GM18520 (cell line): ENCODE measurements at regions not wholly inside any gene's neighbourhood (a gene's known extent, or its start where the extent isn't known, plus 50 kb on each side); places are given as distances from the start of the nearest gene placed in this dataset.
A peak's percentile ranks its signal among the peaks of the same experiment; 100 is the strongest.

Experiments used
- ATAC-seq: cut with Tn5 transposase; IDR thresholded peaks from one replicate; pipeline ENCODE4 v1.9.1; 2021; ENCODE audit not compliant: unreplicated experiment

DNA sequence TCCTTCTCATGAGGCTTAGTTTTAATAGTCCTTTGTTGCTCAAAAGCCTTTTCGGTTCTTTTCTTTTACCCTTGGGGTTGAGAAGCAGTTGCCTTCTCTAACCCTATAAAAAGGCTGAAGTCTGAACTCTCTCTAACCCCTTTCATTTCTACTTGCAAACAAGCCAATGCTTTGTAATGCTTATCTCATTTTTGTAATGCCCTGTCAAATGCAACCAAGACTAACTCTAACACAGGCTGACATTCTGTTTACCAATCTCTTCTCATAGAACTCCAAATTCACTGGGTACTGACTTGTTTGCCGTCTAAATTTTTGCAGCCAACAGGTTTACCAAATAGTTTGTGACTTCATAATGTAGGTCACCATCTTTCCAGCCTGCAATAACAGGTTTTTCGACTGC is 233.9 kb upstream of the SNX7 start:
- no peak for ATAC-seq

DNA sequence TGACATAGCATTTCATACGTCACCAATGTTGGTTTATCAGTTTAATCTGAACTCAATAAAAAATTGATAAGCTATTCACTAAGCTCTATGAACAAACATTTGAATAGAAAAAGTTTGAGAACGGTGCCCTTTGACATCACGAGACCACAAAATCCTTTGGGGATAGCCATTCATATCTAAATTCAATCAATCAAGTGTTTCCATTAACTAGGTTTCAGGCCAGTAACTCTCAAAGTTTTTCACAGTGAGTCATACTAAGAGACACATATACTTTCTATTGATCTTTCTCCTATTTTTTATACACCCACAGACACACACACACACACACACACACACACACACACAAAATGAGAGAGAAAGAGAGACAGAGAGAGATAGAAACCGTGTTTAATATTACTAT is 235.4 kb upstream of the SNX7 start:
- ATAC-seq = no peak

DNA sequence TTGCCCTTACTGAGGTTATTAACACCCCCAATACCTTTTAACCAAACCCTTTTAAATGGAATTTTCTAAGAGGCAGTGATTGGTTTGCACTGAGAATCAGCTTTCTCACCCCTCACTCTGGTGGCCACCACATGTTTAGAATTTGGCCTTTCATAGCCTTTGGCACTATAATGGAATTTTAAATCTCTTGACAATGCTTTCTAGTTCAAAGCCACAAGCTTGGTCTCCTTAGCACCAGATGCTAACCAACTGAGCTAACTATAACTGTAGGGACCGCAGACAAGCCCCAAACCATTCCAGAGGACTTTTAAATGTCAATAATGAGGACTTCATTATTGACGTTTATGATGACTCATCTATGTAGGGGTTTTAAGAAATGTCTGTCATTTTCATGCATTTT is 238.7 kb upstream of the SNX7 start:
- no peak for ATAC-seq

DNA sequence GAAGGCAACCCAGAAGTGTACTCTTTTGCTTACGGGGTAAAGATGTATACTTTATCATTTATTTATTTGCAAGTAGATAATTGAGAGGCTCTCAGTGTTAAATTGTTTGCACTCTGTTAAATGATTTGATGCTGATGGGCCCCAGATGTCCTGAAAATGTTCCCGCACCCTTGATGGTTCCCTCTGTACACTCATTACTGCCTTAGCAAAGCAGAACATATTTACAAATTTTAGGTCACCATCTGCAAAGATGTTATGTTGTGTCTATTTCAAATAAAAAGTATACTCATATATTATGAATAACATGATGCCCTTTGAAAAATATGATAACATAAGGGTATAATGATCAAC is 240.5 kb upstream of the SNX7 start:
- ATAC-seq = no peak

DNA sequence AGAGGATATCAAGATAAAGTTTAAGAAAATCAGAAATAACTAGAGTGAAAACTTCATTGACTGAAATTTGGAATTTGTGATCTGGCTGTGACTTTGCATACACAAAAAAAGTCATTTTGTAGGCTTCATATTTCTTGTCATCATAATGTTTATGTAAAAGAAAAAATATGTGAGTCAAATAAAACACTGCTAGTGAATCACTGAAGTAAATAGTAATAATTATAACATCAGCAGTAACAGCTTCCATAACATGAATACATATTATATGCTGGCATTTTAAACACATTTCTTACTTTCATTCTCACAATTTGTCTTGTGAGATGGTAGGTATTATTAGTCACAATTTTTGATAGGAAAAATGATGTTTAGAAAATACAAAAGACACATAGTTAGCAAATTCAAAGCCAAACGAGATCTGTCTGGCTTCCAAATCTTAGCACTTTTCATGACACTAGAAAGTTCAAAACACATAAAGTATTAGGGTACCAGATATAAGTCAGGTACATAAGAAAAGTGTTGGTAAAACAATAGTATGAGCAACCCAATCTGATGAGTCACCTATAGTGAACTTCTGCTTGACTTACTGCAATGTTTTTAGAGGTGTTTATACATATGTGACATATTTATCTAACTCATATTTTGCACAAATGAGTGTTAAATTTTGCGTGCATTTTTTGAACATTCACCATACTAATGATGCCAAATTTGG is 241.0 kb upstream of the SNX7 start:
- ATAC-seq = no peak

DNA sequence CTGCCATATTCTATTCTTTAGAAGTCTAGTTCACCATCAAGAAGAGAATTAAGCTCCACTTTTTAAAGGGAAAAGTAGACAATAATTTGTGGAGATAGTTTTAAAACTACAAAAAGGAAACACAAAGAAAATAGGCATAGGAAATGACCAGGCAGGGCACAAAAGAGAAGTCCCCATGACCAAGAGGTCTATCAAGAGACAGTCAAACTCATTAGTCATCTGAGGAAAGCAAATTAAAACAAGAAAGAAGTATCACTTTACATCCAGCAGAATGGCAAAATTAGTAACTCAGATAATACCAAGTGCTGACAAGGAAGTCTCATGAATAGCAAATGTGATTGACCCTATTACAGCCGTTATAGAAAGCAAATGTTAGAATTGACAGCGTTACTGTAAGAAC is 243.7 kb upstream of the SNX7 start:
- ATAC-seq = no peak

DNA sequence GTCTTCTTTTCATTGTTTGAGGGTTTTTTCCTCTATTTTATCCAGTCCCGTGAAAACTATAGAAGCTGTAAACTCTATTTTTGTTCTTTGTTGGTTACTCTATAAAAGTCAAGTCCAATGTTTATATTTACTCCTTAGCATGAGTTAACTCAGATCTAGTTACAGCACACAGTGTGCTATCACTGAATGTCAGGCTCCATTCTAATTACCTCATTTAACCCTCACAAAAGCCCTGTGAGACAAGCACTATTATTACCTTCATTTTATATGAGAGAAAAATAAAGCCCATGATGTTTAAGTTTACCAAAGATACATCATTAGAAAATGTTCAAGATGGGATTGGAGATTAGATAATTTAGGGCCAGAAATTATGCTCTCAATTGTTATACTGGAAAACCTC is 251.4 kb upstream of the SNX7 start:
- no peak for ATAC-seq

DNA sequence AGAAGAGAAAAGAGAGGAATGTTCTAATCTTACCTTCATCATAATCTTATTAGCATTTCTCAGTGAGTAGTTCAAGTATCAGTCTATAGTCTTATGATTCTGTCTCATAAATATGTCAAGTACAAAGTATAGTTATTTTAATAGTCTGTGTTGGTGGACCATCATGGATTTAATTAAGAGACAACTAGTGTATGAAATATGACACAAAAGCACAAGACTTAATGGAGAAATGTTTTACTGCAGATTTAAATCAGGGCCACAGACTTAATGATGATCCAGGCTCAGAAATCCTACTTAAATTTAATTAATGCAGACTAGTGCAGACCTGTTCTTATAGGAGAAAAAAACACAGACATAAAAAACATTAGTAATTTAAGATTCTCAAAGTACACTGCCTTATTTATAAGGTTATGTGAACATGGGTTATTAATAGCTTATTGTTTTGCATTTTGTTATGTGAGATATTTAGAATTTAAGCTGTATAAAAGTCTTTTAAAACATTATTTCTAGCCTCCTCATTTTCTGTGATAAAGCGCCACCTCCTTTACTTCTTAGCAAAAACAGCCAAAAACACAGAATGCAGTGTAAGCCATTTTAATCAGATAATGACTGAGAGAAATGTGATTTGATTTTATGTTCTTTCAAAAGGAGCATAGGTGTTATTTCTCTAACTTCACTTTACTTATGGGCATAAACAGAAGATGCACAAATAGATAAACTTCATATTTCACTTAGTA is 255.0 kb upstream of the SNX7 start:
- ATAC-seq = no peak

DNA sequence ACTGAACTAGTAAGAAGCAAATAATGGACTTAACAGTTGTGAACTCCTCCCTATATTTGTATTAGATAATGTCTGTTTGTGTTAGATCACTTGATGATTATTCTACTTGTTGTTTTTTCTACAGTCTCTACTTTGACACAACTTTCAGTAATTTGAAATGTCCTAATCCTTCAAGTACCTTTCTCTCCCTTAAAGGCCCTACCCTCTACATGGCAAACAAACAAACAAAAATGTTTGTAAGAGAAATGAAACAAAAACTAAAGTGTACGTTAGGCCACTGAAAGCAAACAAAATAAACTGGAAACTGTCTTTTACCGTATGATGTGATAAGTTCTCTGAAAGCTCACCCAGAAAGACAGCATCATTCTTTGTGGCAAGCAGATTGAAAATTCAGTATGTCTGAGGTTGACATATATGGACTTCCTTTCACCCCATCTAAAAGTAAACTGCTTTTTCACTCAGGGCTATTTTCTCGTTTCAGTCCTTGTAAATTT is 255.9 kb upstream of the SNX7 start:
- peak; percentile 68 for ATAC-seq

DNA sequence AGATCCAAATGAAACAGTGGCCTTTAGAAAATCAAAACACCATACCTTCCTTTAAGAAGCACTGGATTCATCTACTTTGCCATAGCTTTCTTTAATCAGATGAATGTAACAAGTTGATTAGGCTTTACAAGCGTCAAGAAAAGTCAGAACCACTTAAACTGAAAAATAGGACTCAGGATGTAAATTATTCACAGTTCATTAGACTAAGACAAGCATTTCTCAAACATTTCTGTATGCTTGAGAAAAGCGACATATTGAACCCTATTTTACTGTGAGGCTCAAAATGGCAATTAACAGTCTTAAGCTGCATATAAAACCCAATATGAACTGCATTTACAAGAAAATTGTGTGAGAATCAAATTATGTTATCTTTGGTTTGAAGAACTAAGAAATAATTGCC is 256.7 kb upstream of the SNX7 start:
- ATAC-seq = no peak

DNA sequence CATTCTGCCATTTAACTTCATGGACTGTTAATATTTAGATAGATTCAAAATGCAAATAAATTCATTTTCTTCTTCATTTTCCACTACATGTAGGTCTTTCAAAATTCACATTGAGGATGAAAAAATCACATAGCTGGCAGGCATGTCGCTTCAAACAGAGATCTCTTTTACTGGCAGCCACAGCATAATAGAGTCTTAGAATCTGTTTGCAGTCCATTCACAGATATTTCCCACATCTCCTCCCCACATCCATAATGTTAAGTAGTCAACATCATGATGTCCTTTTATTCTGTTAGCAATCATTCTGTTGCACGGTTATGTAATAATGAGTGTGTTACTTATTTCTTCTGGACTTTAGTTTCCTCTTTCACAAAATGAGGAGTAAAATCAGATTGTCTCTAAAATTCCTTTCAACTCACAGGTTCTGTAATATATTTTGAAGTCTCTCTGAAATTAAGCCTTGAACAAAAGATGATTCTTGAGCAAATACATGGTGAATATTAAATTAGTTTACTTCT is 257.5 kb upstream of the SNX7 start:
- no peak for ATAC-seq

DNA sequence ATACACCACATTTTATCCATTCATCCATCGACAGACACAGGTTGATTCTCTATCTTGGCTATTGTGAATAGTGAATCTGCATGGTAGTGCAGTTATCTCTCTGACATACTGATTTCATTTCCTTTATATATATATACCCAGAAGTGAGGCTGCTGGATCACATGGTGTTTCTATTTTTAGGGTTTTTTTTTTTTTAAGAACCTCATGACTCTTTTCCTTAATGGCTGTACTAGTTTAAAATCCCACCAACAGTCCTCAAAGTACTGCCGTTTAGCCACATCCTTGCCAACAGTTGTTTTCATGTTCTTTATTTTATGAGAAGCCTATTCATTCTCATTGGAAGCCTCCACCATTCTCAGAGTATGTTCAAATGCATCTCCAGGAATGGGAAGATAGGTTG is 258.7 kb upstream of the SNX7 start:
- ATAC-seq = no peak

DNA sequence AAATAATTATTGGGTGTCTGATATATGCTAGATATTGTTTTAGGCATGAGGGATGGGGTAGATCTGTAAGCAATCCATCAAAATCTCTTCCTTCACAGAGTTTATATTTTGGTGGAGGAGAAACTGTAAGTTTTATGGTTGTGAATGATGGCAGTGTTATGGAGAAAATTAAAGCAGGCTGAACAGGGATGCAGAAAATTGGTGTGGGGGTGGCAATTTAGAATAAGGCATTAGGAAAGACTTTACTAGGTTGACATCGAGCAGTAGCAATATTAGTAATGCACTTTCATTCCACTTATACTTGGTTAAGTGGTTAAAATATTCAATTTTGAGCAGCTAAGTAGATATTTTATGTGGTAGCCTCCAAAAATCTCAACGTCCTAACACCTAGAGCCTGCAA is 261.1 kb upstream of the SNX7 start:
- no peak for ATAC-seq

DNA sequence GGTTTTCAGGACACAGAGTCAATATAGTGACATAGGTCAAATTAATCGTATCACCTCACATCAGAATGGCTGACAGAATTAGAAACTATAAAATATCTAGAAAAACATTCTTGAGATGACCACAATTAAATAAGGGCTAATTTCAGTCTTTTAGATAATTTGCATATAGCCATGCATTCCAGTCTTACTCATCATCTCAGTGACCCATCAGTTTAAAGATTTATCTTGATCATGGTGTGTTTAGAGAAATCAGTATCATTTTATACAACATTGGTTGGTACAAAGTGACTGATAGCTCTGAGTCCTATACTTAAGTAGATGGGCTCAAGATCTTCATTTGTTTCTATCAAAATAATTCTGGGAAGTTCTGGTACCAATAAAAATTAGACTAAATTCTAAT is 262.3 kb upstream of the SNX7 start:
- no peak for ATAC-seq

DNA sequence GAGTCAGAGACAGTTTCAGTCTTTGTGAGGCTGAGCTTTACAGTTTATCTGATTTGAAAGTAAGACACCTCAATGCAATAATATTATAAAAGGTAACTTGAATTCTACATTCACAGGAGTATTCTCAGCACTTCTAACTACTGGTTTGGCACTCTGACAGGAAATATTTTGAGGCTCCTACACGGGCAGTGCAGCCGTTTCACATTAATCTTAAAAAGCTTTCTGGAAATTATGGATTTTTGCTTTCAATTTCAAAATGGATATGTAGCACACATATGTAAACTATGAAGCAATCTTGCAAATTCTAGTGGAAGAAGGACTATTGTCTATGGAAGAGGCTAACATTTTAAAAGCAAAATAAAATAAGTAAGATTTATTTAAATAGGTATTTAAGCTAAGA is 262.9 kb upstream of the SNX7 start:
- ATAC-seq = no peak

DNA sequence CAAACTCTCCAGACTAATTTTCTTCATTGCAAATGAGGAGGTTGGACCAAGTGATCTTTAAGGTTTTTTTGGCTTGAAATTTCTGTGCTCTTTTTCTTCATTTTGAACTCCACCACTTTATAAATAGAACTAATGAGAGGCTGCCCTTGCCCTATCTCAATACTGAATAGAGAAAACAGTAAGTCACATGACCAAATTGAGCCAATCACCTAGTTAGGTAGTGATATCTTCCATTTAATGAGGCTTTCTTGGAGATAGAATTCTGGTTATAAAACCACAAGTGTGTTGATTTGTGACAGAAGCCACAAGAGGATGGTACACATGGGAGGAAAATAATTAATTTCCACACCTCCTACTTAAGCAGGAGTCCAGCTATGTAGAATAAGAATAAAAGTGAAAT is 263.4 kb upstream of the SNX7 start:
- no peak for ATAC-seq

DNA sequence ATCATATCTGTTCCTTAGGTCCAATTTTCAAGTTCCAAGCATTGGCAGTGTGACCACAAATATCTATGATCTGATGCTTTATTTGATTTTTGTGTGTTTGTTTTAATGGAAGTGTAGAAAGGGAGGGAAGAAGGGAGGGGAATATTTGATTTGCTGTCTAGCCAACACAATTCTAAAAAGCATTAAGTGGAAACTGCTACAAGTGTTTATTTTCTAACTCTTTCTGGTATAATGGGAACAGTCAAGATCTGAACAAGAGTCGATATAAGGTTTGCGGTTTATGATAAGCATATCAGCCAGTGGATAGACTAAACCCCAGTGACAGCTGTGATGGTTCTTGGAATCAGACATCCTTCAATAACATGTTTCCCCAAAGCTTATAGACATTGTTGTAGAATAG is 267.8 kb upstream of the SNX7 start:
- no peak for ATAC-seq

DNA sequence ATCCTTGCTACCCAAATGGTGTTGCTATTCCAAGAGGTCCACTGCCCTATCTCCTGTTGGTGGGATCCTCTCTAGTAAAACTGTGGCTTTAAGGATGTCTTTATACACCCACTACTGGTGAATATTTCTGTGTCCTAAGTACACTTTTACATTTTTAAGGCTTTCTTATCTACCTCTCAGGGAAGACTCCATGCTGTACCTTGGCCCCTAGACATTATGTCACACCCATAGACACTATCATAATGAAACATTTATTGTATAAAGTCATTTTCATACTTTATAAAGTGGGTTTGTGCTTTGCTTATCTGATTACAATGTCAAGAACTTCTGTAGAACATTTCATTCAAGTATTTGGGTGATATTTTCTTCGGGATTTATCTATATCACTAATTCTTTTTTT is 270.3 kb upstream of the SNX7 start:
- no peak for ATAC-seq

DNA sequence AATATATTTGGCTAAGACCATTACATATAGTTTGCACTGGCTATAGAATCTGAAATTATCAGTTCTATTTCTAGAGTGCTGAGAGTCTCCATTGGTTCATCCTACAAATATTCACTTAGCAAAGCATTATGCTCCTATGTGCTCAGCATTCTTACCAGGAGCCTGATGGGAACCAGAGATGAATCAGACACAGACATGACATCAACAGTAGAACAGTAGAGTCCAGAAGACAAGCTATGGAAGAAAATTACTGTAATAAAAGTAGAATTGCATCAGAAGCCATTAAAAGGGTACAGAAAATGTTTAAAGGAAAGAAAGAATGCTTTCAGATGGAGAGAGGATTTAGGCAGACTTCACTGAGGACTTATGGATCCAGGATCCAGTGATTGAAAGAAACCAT is 271.7 kb upstream of the SNX7 start:
- no peak for ATAC-seq

DNA sequence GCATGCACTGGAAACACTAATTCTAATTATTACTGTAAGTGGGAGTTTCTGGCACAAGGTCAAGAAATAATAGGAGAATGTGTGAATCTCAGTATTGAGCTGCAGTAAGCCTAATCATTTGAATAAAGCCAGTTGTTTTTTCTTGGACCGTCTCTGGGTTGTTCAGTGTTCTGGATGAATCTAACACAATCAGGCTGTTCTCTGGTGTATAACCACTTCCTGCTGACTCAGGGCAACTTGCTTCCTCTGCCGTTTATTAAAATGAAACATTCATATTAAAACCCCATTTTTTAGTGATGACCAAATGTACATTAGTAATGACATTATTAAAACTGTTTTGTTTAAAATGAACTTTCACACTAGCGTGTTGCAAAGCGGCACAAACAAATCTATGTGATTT is 273.1 kb upstream of the SNX7 start:
- peak; percentile 51 for ATAC-seq

DNA sequence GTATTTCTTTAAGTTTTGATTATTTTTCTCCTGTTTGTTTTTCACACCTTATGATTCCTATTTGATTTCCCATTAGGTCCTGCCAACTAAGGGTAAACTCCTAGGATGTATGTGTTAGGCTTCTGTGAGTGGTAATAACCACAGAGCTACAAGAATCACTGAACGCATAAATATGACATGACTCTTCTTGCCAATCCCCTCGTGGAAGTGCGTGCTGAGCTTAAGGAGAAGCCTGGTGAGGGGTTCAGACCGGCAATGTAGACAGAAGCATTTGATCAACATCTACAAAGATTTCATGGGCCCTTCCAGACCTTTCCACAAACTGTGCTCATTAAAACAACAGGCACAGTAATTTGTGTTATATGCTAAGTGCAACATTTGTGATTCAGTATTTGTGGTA is 273.8 kb upstream of the SNX7 start:
- ATAC-seq = no peak

DNA sequence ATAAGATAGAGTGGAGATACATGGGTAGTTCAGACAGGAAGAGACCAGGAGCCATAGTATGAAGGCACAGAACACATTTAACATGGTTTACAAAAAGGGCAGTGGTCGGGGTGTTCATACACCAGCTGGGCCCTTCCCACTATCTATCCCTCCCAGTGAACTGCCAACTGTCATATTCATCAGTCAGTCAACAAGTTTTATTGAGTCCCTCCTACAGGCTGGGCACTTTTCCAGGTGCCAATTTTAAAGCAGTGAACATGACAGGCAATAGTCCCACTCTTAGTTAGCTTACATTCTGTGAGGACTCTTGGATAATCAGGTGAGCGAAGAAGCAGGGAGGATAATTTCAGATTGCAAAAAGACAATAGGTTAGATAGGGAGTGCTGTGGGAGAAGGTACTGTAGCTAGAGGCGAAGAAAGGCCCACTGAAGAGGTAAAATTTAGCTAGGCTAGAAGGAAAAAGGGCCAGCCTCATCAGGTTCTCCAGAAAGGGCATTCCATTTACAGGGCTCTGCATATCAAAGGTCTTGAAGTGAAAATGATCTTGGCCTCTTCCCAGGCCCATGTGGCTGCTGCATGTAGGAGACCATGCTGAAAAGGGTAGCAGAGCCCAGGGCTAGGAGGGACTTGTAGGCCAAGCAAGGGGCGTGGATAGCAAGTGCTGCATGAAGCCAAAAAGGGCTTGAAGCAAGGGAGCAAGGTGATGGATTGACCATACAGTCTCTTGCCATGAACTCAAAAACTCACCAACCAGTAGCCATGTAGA is 274.7 kb upstream of the SNX7 start:
- no peak for ATAC-seq
